Lower leg skin (tissue), 4 donors: ENCODE measurements at regions not wholly inside any gene's neighbourhood (a gene's known extent, or its start where the extent isn't known, plus 50 kb on each side); places are given as distances from the start of the nearest gene placed in this dataset.

Experiments used
- DNase-seq, 2 donors: peaks; one replicate each; pipeline ENCODE4 v3.0.0-alpha.2; 2019; ENCODE audit warnings: low spot score in 2 of 2
- H3K4me3 ChIP-seq: fragments of 200-600 bp; sonication (generic); 2 replicates; pipeline ENCODE4 v1.5.1; 2017; ENCODE audit warnings: mild to moderate bottlenecking, low read depth; ENCODE audit not compliant: poor library complexity, severe bottlenecking
- CTCF ChIP-seq, 3 donors: fragments of 450-650 bp; IDR thresholded peaks; one replicate each; pipeline ENCODE4 v1.5.1; 2016; ENCODE audit warnings: antibody characterized with exemption in 3 of 3, mild to moderate bottlenecking in 3 of 3, moderate library complexity in 2 of 3
- POLR2A ChIP-seq, 2 donors: fragments of 450-650 bp; IDR thresholded peaks; one replicate each; pipeline ENCODE4 v1.6.1; 2016 to 2017; ENCODE audit warnings: antibody characterized with exemption in 2 of 2, mild to moderate bottlenecking in 1 of 2, moderate library complexity in 1 of 2
- WGBS, 2 donors: methylation state at CpG; one replicate each; pipeline ENCODE4 v1.1.5; 2018; 5-methylcytosine and 5-hydroxymethylcytosine counted together
- intact Hi-C: fragments of 100-400 bp; cut with DNase I; formaldehyde crosslinking; loops from one replicate; pipeline ENCODE4 v1.15.0; 2023; ENCODE audit warnings: low total_unique reads

GRCh38 chr4:100082852-100083251 is 107.4 kb downstream of the DDIT4L start:
- intact Hi-C loops: no loop called here
- 47 to 58% methylated on average over 1 of the region's 1 CpG for WGBS, 2 donors
- no peak for TF ChIP-seq CTCF (IDR thresholded peaks at IDR 0.05)
- no peak for TF ChIP-seq POLR2A (IDR thresholded peaks at IDR 0.05)
- DNase-seq: no peak
- H3K4me3 ChIP-seq: no peak overlapping the region

GRCh38 chr4:100081491-100081890 is 108.8 kb downstream of the DDIT4L start:
- TF ChIP-seq CTCF (IDR thresholded peaks at IDR 0.05): no peak
- no peak for TF ChIP-seq POLR2A (IDR thresholded peaks at IDR 0.05)
- intact Hi-C loops: no loop called here
- 41 to 52% methylated on average over 1 of the region's 1 CpG for WGBS, 2 donors
- no peak for DNase-seq
- no peak overlapping the region for H3K4me3 ChIP-seq

- no peak overlapping the region for H3K4me3 ChIP-seq
- 70 to 80% methylated on average over 3 of the region's 3 CpGs for whole genome bisulfite sequencing, 2 donors
- TF ChIP-seq POLR2A (IDR thresholded peaks at IDR 0.05): no peak
- no peak for DNase-seq
- intact Hi-C loops: no loop called here
Measured at GRCh38 chr4:100079264-100079663, 111.0 kb downstream of the DDIT4L start.

GRCh38 chr4:100076753-100077152 is 113.5 kb downstream of the DDIT4L start:
- H3K4me3 ChIP-seq: no peak overlapping the region
- TF ChIP-seq CTCF (IDR thresholded peaks at IDR 0.05) (no peak), POLR2A (IDR thresholded peaks at IDR 0.05) (no peak)
- intact Hi-C loops: no loop called here
- no peak for DNase-seq

- TF ChIP-seq POLR2A (IDR thresholded peaks at IDR 0.05) (no peak), CTCF (IDR thresholded peaks at IDR 0.05) (no peak)
- peak in 1 of 2 donors; percentile 36 for DNase-seq
- WGBS, 2 donors: 63 to 66% methylated on average over 2 of the region's 2 CpGs
- intact Hi-C loops: no loop called here
- H3K4me3 ChIP-seq: no peak overlapping the region
Measured at GRCh38 chr4:100075486-100076270, 114.6 kb downstream of the DDIT4L start.

GRCh38 chr4:100075056-100075455 is 115.2 kb downstream of the DDIT4L start:
- intact Hi-C loops: no loop called here
- H3K4me3 ChIP-seq: no peak overlapping the region
- DNase-seq: no peak
- TF ChIP-seq CTCF (IDR thresholded peaks at IDR 0.05): no peak
- no peak for TF ChIP-seq POLR2A (IDR thresholded peaks at IDR 0.05)
